HG02885 (cell line): ENCODE measurements at regions not wholly inside any gene's neighbourhood (a gene's known extent, or its start where the extent isn't known, plus 50 kb on each side); places are given as distances from the start of the nearest gene placed in this dataset.
"Not testable (repeated sequence)": the region's sequence is repeated elsewhere in the genome, so short reads cannot be mapped to it uniquely, and the experiment has no call there.

ENCODE experiments used
- ATAC-seq: cut with Tn5 transposase; IDR thresholded peaks from one replicate; pipeline ENCODE4 v1.9.1; 2021; ENCODE audit warnings: mild to moderate bottlenecking; ENCODE audit not compliant: unreplicated experiment, poor library complexity

DNA sequence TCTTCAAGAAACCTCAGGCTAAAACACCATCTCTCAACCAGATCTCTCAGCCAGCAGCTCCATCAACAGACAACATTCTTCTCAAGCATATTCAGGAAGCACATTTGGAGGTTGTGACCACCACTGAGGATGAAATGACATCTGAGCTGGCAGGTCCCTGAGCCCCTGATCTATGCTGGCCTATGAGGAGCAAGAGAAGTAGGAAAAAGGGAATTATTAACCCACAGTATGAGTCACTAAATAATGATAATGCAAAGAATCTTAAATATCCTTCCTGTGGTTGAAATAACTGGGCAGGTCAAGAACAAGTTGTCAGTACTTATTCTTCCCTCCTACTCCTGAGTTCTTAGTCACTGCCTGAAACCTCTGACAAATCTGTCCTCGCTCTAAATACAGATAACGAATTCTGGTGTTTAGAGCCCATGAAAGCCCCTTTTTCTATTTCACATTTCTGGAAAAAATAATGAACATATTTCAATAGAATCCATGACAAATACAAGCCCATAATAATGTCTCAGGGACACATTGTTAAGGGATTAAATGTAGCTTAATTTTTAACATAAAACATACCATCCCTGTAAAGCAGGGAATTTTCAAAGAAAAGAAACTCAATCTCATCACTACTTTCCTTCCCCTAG is 225.8 kb upstream of the IRS2 start:
- ATAC-seq, result no peak

- no peak for ATAC-seq
Observed at GRCh38 chr13:110010404-110011138, 224.2 kb upstream of the IRS2 start.

- ATAC-seq, result no peak
Observed at GRCh38 chr13:110008816-110009215, 222.4 kb upstream of the IRS2 start.

DNA sequence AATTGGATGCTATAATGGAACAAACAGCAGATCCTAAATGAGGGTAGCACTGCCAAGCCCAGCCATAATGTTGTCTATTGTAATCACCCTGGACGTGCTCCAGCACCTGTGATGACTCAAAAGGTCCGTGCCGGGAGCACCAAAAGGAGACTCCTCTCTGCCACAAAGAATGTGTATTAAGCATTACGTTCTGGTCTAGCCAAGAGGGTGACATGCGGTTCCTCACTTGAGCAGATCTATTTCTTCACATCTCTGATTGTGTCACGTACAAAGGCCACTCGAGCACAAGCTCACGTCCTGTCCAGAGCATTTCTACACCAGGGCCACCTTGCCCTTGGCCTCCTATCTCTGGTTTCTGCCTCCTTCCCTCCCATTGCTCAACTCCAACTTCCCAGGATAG is 219.9 kb upstream of the IRS2 start:
- ATAC-seq, result no peak

DNA sequence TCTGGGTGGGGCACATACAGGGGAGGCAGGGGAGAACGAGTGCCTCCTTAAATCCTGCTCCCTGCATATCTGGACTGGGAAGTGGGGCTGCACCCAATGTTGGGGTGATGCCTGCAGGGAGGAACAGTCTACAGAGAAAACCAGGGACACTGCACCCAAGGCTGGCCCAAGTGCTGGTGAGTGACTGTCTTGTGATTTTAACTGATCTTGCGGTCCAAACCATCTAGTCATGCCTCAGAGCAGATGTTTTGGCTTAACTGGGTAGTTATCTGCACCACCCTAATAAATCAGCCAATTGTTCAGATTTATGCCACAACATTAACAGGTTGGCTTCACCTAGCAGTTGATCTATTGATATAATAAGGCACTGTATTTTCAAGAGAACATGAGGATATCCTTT is 219.2 kb upstream of the IRS2 start:
- no peak for ATAC-seq

DNA sequence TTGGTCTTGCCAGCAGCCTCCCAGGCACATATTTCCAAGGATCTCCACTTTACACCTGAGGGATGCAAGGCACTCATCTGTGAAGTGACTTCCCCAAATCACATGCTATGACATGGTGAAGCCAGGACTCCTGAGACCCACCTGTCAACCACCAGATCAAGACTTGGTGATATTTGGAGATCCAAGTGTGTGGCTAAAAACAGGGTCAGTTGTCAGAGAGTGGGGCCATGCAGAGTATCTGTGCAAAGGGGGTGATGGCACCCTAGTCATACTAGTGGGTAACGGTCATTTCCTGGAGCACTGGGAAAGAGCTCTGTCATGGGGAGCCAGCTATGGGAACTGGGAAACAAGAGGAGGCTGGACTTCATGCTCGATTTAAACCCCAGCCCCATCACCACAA is 218.4 kb upstream of the IRS2 start:
- ATAC-seq, result no peak

DNA sequence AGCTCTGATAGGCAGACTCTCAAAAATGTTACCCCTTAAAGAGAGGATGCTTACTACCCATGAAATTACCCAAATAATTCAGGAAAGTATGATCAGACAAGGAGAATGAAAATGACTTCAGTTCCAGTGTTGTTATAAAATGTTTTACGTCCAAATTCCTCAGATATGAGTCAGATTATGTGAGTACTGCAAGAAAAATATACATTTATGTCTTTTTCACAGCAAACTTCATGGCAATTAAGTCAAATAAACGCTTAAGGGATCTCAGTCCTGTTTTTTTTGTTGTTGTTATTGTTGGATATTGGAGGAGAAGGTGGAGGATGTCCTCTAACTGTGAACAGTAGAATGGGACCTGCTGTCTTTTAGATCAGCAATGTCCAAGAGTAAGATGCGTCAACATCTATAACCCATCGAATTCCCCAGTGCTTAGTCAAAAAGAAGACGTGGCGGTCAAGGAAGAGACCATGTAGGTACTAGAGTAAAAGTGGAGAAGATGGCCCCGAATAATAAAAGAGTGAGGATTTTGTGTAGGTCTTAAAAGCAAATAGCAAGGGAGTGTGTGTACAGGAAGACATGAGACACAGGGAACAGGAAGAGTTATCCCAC is 215.4 kb upstream of the IRS2 start:
- ATAC-seq, result no peak

GRCh38 chr13:110000534-110001345 is 214.4 kb upstream of the IRS2 start:
- no peak for ATAC-seq

GRCh38 chr13:109999659-110000533 is 213.5 kb upstream of the IRS2 start:
- no peak for ATAC-seq

DNA sequence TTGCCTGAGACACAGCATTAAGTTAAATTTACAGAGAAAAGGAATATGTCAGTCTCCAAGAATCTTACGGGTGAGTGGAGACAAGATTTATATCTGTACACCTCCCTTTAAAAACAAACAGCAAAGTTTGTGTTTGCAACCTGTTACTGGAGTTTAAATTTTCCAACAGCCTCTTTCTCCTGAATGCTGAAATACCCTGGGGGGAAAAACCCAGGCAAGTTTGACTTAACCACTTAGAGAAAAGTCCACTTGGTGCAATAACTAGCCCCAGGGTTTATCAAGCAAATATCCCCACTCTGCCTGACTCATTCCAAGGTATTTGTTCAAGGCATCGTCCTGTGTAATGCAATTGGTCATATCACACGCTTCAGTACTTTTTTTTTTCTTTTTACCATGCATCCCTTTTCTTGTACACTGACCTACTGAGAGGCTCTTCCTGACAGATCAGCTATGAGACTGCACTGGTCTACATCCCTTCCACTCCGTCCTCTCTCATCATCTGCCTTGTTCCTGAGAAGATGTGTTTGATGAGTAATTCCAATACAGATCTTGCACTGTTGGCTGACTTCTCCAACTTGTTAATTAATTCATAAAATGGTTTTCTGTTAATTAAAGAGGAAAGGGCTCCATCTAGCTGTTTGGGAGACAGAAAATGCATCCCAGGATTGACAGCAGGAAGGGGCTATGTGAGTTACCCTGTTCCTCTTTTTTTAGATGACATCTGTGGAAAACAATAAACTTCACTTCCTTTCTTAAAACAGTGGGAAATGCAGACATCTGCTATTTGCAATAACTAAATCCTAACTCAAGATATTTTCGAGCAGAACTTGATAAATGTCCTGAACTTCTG is 212.5 kb upstream of the IRS2 start:
- no peak for ATAC-seq

- no peak for ATAC-seq
Observed at GRCh38 chr13:109998037-109998436, 211.7 kb upstream of the IRS2 start.

- not testable (repeated sequence) for ATAC-seq
Observed at GRCh38 chr13:109997056-109997595, 210.7 kb upstream of the IRS2 start.

- ATAC-seq, result no peak
Observed at GRCh38 chr13:109996404-109996960, 210.1 kb upstream of the IRS2 start.

- no peak for ATAC-seq
Observed at GRCh38 chr13:109995578-109995977, 209.2 kb upstream of the IRS2 start.

GRCh38 chr13:109990296-109990695 is 203.9 kb upstream of the IRS2 start:
- ATAC-seq, result no peak

- no peak for ATAC-seq
Observed at GRCh38 chr13:109989686-109990085, 203.3 kb upstream of the IRS2 start.

GRCh38 chr13:109989155-109989554 is 202.8 kb upstream of the IRS2 start:
- ATAC-seq, result no peak

DNA sequence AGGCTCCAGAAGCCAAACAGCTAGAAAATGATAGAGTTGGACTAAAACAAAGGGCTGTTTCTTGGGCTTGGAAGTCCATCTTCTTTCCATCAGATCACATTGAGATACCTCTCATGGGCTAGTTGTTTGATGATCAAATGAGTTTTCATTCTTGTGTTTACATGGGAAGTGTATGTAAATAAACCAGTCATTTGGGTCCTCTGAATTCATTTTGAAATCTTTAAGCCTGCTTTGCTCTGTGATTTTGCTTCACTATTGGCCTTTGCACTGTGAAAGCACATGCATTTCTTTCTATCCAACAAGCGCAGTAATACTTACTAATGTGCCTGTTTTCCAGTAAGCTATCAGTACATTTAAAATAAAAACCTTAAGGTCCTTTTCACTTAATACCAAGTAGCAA is 200.5 kb upstream of the IRS2 start:
- no peak for ATAC-seq
